GM12892 (cell line): ENCODE measurements at regions not wholly inside any gene's neighbourhood (a gene's known extent, or its start where the extent isn't known, plus 50 kb on each side); places are given as distances from the start of the nearest gene placed in this dataset.

Experiments used
- POLR2A ChIP-seq: IDR thresholded peaks from 2 replicates; pipeline ENCODE4 v1.6.1; 2011; ENCODE audit warnings: low read depth, low read length, control low read depth
- POLR2AphosphoS5 ChIP-seq: IDR thresholded peaks from 2 replicates; pipeline ENCODE4 v1.6.1; 2011; ENCODE audit warnings: low read depth, low read length, control low read depth
- TAF1 ChIP-seq: IDR thresholded peaks from 2 replicates; pipeline ENCODE4 v1.6.1; 2011; ENCODE audit warnings: low read depth, mild to moderate bottlenecking, control low read depth, low read length, borderline replicate concordance

DNA sequence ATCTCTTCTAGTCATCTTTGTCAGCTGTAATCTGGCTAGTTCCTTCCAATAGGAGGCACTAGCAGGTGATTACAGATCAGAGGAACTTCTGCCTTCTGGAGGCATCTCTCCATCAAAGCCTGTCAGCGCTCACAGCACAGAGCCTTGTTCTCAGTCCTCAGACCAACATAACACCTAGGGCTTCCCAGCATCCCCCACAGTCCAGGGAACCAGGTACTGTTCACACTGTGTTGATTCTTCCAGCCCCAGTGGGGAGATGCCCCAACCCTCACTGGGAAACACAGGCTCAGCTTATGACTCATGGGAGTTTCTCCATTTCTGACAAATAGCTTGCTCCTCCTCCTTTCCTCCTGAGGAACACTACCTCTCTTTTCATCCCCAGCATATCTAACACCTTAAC lies 601.7 kb downstream of the CBLN2 start:
- no peak for TF ChIP-seq POLR2A
- TF ChIP-seq POLR2AphosphoS5: no peak
- no peak for TF ChIP-seq TAF1
